ENCODE measurements at regions not wholly inside any gene's neighbourhood (a gene's known extent, or its start where the extent isn't known, plus 50 kb on each side); places are given as distances from the start of the nearest gene placed in this dataset.
"Not testable (repeated sequence)": the region's sequence is repeated elsewhere in the genome, so short reads cannot be mapped to it uniquely, and the experiment has no call there.

DNA sequence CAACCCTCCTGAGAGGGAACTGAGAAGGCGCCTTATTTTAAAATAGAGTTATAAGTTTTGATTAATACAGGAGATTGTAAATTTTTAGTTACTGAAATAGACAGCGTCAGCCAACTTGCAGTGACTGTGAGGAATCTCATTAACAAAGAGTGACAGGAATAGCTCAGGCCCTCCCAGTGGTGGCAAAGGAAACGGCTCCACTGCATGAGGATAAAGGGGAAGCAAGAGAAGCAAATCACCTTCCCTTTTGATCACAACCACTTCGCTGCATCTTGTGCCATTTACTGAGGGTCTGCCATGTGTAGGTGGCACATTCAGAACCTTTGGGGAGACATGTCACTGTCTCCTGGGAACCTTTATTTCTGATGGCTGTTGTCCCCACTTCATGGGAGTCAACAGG, 612.4 kb upstream of the RAB6C start:
- no peak for DNase-seq (ENCODE audit: low spot score)

DNA sequence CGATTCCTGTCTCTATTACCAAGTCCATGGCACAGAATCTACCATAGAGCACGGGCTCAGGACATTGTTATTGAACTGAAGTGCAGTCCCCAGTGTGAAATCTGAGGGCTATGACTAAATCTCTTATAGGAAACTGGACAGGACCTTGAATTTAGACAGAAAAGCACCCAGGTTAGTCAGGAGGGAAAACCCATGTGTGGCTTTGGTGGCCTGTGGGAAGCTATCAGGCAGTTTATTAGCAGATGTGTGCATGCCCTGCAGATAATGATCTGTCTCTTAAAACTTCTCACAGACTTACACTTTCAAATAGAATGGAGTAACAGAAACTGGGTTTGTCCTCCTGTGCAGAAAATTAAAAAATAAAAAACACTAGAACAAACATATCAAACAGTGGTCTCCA, 610.0 kb upstream of the RAB6C start:
- DNase-seq (ENCODE audit: low spot score) = no peak

DNA sequence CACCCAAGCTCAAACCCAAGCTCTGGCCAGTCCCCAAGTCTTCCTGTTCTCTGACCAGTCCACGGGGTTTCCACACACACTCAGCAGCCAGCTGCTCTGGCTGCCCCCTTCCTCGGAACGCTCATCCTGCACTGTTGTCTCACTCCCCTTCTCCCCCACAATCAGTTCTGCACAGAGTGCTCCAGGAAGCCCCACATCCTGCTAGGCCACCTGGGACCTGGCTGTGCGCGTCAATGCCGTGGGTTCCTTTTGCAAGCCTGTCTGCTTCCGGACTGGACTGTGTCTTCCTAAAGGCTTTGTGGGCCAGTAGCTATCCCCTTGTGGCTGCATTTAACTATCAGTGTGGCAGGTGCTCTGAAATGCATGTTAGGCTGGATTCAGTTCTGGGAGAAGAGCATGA, 605.0 kb upstream of the RAB6C start:
- DNase-seq (ENCODE audit: low spot score) = no peak

DNA sequence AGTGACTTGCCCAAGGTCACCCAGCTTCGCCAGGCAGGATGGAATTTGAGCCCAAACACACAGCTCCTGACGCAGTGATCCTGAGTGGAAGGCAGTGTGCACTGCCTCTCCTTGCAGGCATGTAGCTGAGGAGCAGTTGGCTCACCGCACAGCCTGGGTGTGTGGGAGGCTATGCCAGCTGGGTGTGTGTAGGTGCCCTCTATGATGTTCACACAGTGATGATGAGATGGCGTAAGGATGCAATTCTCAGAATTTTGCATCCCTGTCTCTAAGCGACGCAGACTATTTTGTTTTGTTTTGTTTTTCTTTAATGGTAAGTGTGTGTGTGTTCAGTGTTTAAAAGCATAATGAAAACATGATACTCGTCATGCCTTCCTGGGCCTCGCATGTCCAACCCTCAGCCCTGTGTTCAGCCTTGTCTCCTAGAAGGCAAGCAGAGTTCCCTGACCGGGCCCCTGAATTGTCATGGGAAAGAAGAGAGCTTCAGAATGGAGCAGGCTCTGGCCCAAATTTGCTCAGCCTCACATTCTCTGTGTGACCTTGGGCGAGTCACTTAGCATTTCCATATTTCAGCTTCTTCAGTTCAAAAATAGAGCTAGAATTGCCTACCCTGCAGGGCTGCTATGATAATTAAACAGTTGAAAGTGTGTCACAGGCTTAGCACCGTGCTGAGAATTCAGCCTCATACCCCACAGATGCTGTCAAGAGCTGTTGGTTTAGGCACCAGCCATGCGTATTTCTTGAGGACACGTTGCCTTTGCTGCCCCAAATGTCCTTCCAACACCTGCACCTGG, 603.6 kb upstream of the RAB6C start:
- DNase-seq (ENCODE audit: low spot score) = no peak

DNA sequence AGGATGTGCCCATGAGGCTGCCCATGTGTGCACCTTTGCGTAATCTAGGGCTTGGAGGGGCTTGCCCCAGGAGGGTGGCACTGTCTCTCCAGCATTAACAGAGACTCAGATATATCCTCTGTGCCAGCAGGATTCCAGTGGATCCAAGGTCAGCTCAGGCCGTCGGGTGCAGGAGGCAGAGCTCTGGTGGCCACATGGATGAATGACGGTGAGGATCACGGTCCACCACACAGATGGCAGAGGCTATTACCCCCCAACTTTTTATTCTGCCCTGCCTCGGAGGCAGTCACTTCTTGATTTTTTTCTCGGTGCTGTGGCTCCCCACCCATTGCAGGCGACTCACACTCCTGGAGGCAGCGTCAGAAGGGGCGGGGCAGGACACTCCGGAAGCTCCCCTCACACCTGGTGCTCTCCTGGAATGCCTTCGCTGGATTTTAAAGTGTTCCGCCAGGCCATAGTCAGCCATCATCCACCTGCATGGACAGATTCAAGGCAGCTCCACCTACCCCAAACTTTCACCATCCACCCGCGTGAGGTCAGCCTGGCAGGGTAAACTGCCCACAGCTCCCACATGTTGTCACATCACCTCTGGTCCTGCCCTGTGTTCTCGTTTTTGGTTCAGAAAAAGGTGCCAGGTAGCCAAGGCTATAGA, 602.9 kb upstream of the RAB6C start:
- DNase-seq (ENCODE audit: low spot score) = no peak

DNA sequence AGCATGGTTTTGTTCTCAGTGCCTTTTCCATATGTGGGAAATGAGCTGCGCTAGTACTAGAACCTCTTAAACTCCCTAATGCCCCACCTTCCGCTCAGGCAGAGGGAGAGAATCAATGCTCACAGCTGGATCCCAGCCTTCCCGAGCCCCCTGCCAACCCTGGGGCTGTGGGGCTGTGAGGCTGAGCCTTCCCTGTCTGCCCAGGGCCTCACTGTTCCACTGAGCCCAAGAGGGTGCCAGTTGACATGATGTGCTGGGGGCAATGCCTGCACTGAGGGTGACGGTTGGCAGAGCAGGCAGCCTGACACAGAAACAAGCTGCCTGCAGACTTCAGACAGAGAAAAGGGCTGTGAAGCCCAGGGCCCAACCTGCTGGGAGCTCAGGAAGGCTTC, 602.4 kb upstream of the RAB6C start:
- no peak for DNase-seq (ENCODE audit: low spot score)

DNA sequence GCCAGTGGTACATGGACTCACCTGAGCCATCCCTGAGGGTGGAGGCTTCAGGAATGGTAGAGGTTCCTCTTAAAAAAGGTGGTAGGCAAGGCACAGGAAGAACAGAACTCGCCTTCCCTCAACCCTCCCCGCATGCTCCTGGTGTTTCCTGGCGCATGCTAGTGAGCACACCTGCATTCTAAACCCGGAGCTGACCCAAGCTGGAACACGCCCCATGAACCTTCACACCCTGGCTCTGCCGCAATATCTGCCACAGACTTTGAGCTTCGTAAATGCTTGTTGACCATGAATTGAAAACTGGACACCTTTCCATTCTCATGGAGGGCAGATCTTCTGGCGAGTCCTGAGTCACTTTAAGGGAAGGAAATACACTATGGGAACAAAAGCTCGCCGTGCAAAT, 601.3 kb upstream of the RAB6C start:
- no peak for DNase-seq (ENCODE audit: low spot score)

DNA sequence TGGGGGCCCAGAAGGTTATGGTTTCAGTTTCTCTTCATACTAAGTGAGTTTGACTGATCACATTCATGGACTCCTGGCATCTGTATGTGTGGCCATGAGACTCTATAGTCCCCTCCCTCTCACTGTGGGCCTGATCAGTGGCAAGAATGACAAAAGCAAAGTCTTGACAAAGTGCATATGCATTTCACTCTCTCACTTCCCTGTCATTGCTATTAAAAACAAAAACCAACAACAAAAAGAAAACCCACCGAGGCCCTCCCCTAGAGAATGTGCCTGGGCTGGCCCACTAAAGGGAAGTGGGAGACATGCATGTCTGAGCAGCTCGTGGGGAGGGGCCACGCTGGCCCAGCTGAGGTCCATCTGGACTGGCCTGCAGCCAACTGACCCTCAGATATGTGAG, 600.1 kb upstream of the RAB6C start:
- no peak for DNase-seq (ENCODE audit: low spot score)

DNA sequence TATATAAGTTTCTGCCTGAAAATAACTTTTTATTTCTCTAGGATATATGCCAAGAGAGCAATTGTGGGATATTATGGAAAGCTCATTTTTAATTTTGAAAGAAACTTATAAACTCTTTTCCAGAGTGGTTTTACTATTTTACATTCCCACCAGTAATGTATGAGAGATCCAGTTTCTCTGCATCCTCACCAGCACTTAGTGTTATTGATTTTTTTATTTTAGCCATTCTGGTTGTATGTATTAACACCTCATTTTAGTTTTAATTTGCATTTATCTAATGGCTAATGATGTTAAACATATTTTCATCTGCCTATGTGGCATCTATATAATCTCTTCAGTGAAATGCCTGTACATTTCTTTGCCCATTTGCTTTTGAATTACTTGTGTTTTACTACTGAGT, 597.7 kb upstream of the RAB6C start:
- DNase-seq (ENCODE audit: low spot score) = no peak

DNA sequence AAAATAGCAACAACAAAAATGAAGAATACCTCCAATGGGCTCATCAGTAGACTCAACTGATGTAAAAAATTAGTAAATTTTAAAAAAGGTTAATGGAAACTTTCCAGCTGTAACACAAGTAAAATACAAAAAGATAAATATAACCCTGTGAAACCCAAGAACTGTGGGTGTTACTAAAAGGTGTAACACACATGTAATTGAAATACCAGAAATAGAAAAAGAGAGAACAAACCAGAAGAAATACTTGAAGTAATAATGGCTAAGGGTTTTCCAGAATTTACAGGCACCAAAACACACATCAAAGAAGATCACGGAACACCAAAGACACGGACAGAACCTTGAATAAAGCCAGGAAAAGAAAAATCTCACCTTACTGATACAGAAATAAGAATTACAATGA, 590.6 kb upstream of the RAB6C start:
- DNase-seq (ENCODE audit: low spot score) = no peak

DNA sequence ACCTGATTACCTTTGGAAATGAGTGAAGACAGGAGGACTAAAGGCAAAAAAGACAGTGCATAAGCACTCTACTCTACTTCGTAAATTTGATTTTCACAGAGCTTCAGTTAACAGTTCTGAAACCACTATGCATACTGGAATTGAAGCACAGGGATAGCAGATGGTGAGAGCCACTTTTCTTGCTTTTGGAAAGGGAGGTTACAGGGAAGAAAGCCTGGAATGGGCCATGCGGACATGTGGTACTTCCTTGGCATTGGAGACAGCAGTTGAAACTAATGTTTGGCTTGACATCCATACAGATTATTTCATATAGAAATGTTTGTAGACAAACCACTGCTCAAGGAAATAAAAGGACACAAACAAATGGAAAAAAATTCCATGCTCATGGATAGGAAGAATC, 585.6 kb upstream of the RAB6C start:
- no peak for DNase-seq (ENCODE audit: low spot score)

DNA sequence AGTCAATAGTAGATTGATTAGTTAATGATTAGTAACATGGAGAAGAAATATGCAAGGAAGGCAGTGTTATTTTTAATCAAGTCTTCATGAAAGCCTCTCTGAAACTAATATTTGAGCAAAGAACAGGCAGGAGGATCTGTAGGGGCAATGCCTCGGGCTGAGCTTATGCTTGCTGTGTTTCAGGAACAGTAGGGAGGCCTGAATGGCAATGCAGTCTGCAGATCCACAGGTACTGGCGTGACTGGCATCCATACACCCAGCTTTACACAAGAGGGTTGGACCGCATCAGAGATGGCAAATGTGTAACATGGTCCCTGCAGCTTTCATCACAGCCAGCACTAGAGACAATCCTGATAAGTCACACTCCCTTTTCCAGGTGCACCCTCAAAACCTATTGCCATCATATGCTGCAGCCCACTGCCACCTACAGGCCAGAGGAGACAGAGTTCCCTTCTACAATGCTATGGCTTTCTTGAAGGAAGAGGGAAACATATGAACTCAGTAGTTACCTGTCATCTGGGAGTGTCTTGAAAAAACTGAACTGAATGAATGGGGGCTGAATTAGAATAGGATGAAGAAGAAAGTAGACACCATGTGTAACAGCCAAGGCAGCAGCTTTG, 582.4 kb upstream of the RAB6C start:
- peak; percentile 70 for DNase-seq (ENCODE audit: low spot score)

DNA sequence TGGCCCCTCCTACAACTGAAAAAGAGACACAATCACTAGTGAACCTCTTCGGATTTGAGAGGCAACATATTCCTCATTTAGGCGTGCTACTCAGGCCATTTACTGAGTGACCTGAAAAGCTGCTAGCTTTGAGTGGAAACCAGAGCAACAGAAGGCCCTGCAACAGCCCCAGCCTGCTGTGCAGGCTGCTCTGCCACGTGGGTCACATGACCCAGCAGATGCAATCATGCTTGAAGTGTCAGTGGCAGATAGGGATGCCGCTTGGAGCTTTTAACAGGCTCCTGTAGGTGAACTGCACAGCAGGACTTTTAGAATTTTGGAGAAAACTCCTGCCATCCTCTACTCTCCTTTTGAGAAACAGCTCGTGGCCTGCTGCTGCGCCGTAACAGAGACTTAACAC, 578.6 kb upstream of the RAB6C start:
- no peak for DNase-seq (ENCODE audit: low spot score)

DNA sequence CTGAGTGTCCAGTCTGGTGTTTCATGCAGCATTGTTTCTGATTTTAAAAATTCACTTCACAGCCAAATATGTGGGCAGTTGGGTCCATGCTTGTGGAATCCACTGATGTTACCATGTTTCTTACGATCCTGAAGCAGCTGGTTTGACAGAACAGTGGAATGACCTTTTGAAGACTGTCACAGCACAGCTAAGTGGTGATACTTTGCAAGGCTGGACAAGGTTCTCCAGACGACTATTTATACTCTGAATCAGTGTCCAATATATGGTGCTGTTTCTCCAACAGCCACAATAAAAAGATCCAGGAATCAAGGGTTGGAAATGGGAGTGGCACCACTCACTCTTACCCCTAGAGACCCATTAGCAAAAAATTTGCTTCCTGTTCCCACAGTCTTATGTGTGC, 577.4 kb upstream of the RAB6C start:
- DNase-seq (ENCODE audit: low spot score) = no peak

DNA sequence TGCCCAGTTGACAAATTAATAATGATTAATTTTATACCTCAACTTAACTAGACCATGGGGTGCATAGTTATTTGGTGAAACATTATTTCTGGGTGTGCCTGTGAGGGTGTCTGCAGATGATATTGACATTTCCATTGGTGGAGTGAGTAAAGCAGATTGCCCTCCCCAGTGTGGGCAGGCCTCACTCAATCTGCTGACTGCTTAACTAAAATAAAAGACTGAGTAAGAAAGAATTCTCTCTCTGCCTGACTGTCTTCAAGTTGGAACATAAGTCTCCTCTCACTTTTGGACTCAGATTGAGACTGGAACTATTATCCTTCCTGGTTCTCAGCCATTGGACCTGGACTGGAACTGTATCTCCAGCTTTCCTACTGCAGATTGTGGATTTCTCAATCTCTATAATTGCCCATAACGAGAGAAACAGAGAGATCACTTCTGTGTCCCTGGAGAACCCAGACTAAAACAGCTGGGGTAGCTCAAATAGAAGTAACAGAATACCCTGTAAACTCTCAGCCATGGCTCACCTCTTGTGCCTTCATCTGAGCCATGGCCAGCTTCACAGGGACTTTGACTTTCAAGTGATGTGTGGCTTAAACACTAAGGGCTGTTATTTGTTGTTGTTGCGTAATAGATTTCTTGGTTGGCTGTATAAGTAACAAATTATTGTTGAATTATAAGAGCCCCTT, 575.3 kb upstream of the RAB6C start:
- no peak for DNase-seq (ENCODE audit: low spot score)

DNA sequence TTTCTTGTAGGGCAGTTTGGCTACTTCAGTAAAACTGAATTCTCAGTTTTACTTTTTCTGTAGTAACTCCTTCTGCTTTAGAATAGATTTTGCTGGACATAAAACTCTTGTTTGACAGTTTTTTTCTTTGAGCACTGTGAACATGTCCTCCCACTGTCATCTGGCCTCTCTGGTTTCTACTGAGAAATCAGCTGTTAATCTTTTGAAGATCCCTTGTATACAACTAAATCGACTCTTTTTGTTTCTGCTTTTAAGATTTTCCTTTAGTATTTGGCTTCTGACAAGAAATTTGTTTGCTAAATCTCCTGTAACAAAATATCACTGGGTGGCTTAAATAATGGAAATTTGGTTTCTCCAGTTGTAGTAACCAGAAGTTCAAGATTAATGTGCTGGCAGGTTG, 570.9 kb upstream of the RAB6C start:
- DNase-seq (ENCODE audit: low spot score) = no peak

DNA sequence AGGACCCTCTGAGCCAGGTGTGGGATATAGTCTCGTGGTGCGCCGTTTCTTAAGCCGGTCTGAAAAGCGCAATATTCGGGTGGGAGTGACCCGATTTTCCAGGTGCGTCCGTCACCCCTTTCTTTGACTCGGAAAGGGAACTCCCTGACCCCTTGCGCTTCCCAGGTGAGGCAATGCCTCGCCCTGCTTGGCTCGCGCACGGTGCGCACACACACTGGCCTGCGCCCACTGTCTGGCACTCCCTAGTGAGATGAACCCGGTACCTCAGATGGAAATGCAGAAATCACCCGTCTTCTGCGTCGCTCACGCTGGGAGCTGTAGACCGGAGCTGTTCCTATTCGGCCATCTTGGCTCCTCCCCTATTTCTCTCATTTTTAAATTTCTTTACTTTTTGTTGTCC, 562.4 kb upstream of the RAB6C start:
- DNase-seq (ENCODE audit: low spot score) = not testable (repeated sequence)

DNA sequence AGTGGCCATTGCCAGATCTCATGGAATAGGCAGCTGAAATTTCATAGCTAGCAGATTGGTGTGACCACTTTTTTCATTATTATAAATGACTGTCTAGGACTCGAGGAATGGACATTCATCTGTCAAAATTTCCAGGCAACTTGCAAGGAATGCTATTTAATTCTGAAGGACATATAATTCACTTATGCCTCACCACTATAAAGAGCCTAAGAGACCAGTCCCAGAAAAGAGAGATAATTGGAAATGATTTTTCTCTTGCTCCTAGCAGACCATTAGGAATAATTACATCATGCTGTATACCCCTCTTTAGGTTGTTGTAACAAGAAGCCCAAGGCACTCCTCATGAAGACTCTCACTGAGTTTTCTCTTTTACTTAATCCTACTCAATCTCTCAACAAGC, 557.4 kb upstream of the RAB6C start:
- no peak for DNase-seq (ENCODE audit: low spot score)

DNA sequence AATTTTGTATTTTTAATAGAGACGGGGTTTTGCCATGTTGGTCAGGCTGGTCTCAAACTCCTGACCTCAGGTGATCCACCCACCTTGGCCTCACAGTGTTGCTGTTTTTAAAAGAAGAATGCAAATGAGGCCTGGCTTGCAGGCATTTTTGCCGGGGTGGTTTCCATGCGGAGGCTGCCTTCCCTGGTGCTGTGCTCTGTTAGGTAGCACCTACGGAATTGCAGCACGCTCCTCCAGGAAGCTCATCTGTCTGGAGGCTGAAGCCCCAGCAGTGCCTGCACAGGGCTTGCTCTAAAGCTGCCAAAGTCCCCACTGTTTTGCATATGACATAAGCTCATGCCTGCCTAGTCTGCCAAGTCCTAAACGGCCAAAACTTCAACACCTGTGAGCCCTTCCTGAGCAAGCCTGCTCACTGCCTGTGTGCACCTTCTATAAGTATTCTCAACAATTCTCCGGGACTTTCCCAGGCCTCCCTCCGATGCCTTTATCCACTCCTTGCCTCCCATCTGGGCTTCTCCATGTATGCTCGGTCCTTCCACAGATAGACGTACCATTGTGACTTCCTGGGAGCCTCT, 551.3 kb upstream of the RAB6C start:
- no peak for DNase-seq (ENCODE audit: low spot score)

DNA sequence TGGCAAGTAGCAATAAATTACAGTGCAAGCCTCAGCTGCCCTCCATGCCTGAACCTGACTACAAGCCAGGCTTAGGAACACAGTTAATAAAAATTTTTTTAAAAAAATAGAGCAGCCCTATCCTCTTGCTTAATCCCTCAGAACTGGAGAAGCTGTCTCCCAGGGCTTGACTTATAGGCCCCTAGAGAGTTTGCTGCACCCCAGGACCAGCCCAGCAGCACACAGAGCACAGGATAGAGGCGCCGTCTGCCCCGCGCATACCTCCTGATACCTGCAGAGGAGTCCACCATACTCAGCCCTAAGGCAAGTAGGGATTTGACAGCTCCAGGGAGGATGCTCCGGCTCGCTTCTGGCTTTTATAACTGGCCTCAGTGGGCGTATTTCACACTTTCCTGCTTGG, 548.6 kb upstream of the RAB6C start:
- no peak for DNase-seq (ENCODE audit: low spot score)

DNA sequence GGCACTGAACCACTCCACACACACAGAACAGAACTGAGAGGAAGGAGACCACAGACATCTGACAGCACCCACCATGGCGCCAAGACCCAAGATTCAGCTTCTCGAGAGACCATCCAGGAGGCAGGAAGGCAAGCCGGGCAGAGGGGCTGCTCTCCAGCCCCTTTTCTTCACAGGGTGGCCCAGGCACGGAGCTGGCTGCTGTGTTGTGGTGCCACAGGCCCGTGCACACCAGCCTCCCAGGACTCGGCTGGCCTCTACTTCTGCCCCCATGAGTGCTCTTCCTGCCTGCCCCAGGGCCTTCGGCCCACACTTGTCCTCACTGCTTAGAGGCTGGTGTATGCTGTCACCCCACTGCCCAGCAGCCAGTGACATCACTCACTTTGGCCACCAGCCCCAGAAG, 547.6 kb upstream of the RAB6C start:
- no peak for DNase-seq (ENCODE audit: low spot score)

DNA sequence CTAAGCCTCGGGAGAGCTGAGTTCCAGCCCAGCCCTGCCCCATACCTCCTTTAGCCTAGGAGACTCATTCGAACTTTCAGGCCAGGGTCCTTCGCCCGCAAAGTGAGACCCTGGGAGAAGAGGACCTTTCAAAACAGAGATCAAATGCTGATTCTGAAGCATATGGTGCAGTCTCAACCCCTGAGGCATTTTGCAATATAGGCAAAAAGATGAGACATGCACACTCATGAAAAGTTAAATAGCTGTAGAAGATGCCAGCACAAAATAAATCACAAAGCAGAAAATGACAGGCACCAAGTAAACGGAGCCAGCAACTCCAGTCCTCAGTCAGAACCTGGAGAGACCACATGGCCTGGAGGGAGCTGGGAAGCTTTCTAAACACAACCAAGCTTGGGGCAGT, 542.7 kb upstream of the RAB6C start:
- no peak for DNase-seq (ENCODE audit: low spot score)

DNA sequence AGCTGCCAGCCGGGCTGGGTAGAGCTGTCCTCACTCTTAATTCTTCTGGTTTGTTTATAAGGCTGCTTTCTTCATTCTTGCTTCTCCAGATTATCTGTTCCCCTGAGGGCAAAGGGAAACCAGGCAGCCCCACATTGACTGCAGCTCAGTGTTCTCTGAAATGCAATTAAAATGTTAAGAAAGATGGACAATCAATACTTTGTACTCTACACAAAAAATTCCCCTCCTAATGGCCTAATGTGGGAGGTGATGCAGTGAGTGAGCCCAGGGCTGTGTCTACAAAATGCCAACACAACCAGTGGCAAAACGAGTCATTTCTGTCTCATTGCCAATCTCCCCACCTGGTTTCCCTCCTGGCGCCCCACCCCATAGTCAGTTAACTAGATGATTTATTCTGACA, 541.7 kb upstream of the RAB6C start:
- DNase-seq (ENCODE audit: low spot score) = no peak
